ENCODE measurements at regions not wholly inside any gene's neighbourhood (a gene's known extent, or its start where the extent isn't known, plus 50 kb on each side); places are given as distances from the start of the nearest gene placed in this dataset.
A peak's percentile ranks its signal among the peaks of the same experiment; 100 is the strongest.
"Not testable (repeated sequence)": the region's sequence is repeated elsewhere in the genome, so short reads cannot be mapped to it uniquely, and the experiment has no call there.

- no peak for DNase-seq
Observed at GRCh38 chr11:34001557-34002064, 49.9 kb upstream of the CAPRIN1 start.

DNA sequence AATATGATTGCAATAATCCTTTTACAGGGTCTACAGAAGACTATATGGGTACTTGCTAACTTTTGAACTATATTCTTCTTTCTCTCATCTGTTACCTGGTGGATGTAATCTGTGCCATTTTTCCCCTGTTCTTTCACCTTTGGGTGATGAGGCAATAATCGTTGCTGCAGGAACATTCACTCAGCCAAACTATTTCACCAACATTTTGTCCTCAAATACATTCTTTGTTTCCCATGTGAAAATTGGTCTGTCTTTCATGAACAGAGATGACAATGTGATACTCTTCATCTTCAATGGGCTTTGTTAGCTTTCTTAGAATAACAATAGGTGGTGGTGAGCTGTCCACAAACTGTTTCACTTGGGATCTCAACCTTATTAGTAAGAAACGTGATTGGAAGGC lies 52.1 kb upstream of the CAPRIN1 start:
- DNase-seq: no peak

DNA sequence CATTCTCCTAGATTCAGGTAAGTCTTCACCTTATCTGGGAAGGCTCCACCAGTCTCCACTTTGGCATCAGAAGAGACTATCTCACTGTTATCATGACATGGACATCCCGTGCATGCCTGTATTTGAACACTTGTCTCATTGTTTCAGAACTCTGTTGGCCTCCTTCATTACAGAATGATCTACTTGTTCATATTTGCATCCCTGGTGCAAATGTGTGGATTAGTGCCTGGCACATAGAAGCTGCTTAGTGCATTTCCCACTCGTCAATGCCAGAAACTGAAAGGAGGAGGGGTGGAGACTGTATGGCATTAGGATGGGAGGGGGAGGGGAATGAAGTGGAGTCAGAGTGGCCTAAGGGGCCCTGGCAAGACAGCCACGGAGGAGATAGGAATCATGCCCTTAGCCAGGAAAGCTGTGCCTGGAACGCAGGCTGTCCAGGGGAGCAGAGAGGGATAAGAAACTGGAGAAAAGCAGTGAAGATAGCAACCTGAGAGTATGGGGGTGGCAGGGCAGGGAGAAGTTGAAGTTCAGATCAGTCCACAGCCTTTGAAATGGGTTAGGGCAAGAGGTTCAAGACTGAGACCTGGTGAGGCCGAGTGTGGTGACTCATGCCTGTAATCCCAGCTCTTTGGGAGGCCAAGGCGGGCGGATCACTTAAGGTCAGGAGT lies 53.8 kb upstream of the CAPRIN1 start:
- no peak for DNase-seq

DNA sequence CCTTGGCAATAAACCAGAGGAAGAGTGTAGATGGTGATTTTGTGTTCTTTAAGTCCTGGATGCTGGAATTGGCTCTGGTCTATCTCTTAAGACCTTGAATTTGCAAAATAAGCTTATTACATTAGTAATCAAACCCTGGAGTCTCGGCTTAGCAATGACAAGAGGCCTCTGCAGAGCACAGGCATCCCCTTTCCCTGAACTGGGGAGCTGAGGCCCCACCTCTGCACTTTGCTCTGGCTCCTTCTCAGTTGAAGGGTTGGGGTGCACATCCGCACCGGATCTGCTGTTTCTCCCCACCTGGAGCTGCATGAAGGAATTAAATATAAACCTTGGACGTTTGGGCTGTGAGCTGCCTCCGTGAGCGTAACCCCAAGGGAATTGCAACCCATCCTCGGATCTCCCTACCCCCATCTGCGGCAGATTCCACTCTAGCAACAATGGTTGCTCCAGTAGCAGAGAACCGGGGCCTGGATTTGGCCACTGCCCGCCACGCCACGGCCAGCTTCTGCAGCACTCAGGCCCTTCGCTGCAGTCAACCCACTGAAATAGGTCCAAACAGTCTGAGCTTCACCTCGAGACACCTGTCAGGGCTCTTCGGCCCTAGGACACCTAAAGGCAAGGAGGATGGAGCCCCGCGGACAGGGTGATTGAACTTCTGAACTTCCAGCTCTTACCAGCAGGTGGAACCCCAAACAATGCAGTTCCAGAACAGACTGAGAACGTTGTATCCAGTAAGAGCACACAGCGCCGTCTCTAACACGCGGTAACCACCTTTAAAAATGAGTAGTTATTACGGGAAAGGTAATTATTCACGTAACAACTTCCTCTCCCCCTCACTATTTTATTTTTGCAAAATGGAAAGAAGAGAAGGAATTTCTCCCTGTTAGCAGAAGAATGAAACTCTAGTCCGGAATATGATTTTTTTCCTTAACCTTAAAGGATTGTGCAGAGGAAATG lies 54.8 kb upstream of the CAPRIN1 start:
- DNase-seq: peak; percentile 55 to 64

- no peak for DNase-seq
Observed at GRCh38 chr11:33994937-33995336, 56.6 kb upstream of the CAPRIN1 start.

DNA sequence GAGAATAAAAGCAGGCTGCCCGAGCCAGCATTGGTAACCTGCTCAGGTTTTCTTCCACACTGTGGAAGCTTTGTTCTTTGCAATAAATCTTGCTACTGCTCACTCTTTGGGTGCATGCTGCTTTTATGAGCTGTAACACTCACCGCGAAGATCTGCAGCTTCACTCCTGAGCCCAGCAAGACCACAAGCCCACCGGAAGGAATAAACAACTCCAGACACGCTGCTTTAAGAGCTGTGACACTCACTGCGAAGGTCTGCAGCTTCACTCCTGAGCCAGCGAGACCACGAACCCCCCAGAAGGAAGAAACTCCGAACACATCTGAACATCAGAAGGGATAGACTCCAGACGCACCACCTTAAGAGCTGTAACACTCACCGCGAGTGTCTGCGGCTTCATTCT lies 60.4 kb upstream of the CAPRIN1 start:
- DNase-seq: not testable (repeated sequence)

DNA sequence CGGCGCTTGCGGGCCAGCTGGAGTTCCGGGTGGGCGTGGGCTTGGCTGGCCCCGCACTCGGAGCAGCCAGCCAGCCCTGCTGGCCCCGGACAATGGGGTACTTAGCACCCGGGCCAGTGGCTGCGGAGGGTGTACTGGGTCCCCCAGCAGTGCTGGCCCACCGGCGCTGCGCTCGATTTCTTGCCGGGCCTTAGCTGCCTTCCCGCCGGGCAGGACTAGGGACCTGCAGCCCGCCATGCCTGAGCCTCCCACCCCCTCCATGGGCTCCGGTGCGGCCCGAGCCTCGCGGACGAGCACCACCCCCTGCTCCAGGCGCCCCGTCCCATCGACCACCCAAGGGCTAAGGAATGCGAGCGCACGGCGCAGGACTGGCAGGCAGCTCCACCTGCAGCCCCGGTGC lies 61.4 kb upstream of the CAPRIN1 start:
- DNase-seq: not testable (repeated sequence)

DNA sequence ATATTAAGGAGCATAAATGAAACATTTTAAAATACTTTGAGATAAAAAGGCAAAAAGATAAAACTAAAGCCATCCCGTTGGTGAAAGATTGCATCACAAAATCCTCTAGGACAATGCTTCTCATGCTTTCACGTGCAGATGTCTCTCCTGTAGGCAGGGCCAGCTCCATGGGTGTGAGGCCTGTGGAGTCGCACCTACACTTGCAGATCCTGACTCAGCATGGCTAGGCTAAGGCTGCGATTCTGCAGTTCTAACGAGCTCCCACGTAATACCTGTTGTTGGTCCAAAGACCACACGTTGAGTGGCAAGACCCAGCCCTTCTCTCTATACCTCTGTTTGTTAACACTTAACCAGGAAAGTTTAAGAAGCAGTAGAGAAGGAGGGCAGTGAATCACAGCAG lies 62.1 kb upstream of the CAPRIN1 start:
- no peak for DNase-seq

- no peak for DNase-seq
Observed at GRCh38 chr11:33988586-33989370, 62.8 kb upstream of the CAPRIN1 start.

DNA sequence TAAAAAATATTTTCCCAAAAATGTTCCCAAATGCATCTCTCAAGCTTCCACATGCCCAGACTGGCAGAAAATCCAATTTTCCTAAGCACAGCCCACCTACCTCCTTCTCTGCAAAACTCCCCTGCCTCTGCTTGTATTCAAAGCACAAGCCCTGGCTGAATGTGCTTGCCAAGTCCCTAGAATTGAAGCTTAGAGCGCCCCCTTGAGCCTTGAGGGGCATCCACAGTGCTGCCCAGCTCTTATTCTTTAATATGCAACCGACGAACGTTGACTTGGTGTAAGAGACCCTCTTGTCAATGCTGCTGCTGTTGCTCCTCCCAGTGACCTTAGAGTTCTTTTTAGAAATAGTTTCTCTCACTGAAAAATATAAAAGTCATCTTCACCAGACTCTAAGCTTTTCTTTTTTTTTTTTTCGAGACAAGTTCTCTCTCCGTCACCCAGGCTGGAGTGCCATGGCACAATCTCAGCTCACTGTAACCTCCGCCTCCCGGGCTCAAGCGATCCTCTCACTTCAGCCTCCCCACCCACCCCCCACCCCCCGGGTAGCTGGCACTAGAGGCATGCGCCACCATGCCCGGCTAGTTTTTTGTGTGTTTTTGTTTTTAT lies 63.5 kb upstream of the CAPRIN1 start:
- peak; percentile 72 to 86 for DNase-seq

GRCh38 chr11:33987545-33987944 lies 64.0 kb upstream of the CAPRIN1 start:
- no peak for DNase-seq

GRCh38 chr11:33986597-33987501 lies 64.7 kb upstream of the CAPRIN1 start:
- DNase-seq: not testable (repeated sequence)

- DNase-seq: no peak
Observed at GRCh38 chr11:33984682-33985389, 66.7 kb upstream of the CAPRIN1 start.

- no peak for DNase-seq
Observed at GRCh38 chr11:33982661-33983060, 68.9 kb upstream of the CAPRIN1 start.

DNA sequence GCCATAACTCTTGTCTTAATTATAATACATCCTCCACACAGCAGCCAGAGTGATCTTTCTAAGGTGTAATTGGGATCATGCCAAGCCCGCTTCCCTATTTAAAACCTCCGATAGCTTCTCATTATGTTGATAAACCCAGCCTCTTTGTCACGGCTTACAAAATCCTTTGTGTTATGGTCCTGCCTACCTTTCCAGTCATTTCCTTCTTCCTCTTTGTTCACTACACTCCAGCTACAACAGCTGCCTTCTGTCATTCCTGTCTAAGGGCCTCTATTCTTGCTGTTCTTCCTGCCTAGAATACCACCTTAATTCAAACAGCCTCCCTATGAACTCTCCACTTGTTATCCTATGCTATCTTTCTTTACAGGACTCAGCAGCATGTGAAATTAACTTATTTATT lies 70.6 kb upstream of the CAPRIN1 start:
- no peak for DNase-seq

DNA sequence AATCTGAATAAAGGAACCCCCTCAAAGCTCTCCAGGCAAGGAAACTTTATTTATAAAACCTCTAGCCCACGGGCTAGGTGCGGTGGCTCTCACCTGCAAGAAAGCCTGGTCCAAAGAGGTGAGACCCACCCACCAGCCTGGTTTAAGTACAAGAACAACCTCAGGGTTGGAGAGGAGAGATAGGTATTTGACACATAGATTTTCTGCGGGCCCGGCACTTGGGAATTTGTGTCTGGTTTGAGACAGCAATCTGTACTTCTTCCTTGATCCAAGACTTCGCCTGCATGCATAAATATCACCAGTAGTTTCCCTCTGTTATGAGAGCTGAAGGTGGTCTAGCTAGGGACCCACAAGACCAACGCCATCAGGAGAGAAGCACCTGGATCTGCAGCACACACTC lies 73.2 kb upstream of the CAPRIN1 start:
- DNase-seq: no peak

- no peak for DNase-seq
Observed at GRCh38 chr11:33977676-33978075, 73.9 kb upstream of the CAPRIN1 start.

DNA sequence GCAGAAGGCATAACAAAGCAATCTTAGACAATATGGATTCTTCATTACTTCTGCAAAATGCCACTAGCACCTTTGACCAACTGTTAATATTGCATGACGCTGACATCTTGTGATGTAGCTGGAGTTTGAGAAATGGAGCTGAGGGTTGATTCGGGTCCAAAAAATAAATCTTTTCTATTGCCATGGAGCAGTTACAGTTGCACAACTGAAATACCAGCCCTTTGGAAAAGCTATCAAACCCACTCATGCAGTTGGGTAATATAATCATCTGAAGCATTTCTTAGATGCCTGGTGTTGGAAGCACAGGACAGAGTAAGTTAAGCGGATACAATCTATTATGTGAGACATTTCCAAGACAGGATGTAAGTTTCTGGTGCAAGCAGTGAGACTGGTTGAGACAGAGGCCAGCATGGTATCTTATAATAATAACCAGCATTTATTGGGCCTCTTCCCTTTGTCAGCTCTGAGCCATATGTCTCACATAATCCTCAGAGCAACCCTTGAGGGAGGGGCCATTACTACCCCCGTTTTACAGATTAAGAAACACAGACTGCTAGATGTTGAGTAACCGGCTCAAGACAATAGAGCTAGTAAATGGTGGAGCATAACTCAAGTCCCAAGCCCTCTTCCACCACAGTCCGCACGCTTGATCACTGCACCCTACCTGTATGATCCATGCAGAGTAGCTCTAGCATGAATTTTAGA lies 74.9 kb upstream of the CAPRIN1 start:
- DNase-seq: no peak

DNA sequence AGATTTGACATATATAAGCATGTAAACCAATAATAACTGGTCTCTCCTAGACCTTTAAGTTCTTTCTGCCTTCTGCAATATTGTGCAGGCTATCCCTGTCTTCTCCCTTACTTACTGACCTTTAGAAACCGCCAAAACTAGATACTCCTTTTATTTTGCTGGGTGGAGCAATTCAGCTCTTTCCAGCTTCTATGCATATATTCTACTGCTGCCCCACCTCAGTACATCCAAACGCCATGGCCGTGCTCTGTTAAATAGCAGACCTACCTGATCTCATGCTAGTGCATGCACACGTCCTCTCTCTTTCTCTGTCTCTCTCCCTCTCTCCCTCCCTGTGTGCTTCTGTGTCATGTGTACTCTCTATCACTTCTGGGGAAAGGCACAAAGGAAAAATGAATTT lies 76.7 kb upstream of the CAPRIN1 start:
- DNase-seq: no peak

- not testable (repeated sequence) for DNase-seq
Observed at GRCh38 chr11:33971530-33971929, 79.7 kb upstream of the LMO2 start.
